Gastrocnemius medialis (tissue), 4 donors: ENCODE measurements at regions not wholly inside any gene's neighbourhood (a gene's known extent, or its start where the extent isn't known, plus 50 kb on each side); places are given as distances from the start of the nearest gene placed in this dataset.

Experiments used
- ATAC-seq, 2 donors: fragments of 150-250 bp; one replicate each; pipeline ENCODE4 v1.9.1; 2016
- DNase-seq, 2 donors: peaks; one replicate each; pipeline ENCODE4 v3.0.0-alpha.2; 2019
- H3K27ac ChIP-seq, 4 donors: fragments of 200-600 bp; sonication (generic); 1 replicate in 1 of 4; 2 replicates in 3 of 4; pipeline ENCODE4 v1.5.1; 2016 to 2018; ENCODE audit warnings: mild to moderate bottlenecking in 2 of 4, moderate library complexity in 1 of 4
- H3K27me3 ChIP-seq, 3 donors: fragments of 200-600 bp; sonication (generic) in 2 of 3; 1 replicate in 1 of 3; 2 replicates in 2 of 3; pipeline versions ENCODE4 v1.5.1 to v1.6.0; 2016 to 2019; ENCODE audit warnings: mild to moderate bottlenecking in 1 of 3, moderate library complexity in 1 of 3
- H3K36me3 ChIP-seq, 2 donors: fragments of 200-600 bp; sonication (generic) in 1 of 2; one replicate each; pipeline ENCODE4 v1.5.1; 2017 to 2018
- H3K4me1 ChIP-seq, 2 donors: fragments of 200-600 bp; sonication (generic) in 1 of 2; one replicate each; pipeline ENCODE4 v1.5.1; 2016 to 2017; ENCODE audit warnings: mild to moderate bottlenecking in 2 of 2
- H3K4me3 ChIP-seq, 4 donors: fragments of 200-600 bp; sonication (generic) in 3 of 4; 1 replicate in 1 of 4; 2 replicates in 3 of 4; pipeline ENCODE4 v1.5.1; 2016 to 2019; ENCODE audit warnings: mild to moderate bottlenecking in 2 of 4
- H3K9me3 ChIP-seq, 3 donors: fragments of 200-600 bp; sonication (generic) in 2 of 3; 1 replicate in 1 of 3; 2 replicates in 2 of 3; pipeline ENCODE4 v1.5.1; 2016 to 2019
- CTCF ChIP-seq, 5 experiments: fragments of 450-650 bp in 3 of 5; fragments of 200-600 bp in 2 of 5; sonication (generic) in 2 of 5; IDR thresholded peaks in 4 of 5; conservative IDR thresholded peaks in 1 of 5; 1 replicate in 4 of 5; 2 replicates in 1 of 5; pipeline ENCODE4 v1.5.1; 2016 to 2019; ENCODE audit warnings: antibody characterized with exemption in 5 of 5, mild to moderate bottlenecking in 3 of 5, moderate library complexity in 3 of 5
- POLR2A ChIP-seq, 2 donors: fragments of 450-650 bp; IDR thresholded peaks; one replicate each; pipeline ENCODE4 v1.6.1; 2017; ENCODE audit warnings: antibody characterized with exemption in 2 of 2, mild to moderate bottlenecking in 2 of 2, moderate library complexity in 2 of 2
- in situ Hi-C, 4 donors: fragments of 200-750 bp; cut with MboI; loops; one replicate each; pipeline versions ENCODE4 v1.15.0 to v1.8.0; 2017; ENCODE audit warnings: low sequenced_read_pairs in 4 of 4
- intact Hi-C: fragments of 100-400 bp; cut with DNase I; formaldehyde crosslinking; loops from one replicate; pipeline ENCODE4 v1.15.1; 2023; ENCODE audit warnings: low total_unique reads

GRCh38 chr2:5393474-5393873 lies 298.7 kb upstream of the SOX11 start:
- TF ChIP-seq CTCF (IDR thresholded peaks at IDR 0.05 in 4 of 5, conservative IDR thresholded peaks at IDR 0.05 in 1 of 5) (no peak), POLR2A (IDR thresholded peaks at IDR 0.05) (no peak)
- peaks cover 0 to 6% of the 10 kb centered on the region in 2 donors for H3K4me1 ChIP-seq
- no peak overlapping the region for H3K4me3 ChIP-seq
- in situ Hi-C loops, result no loop called here
- H3K27me3 ChIP-seq, result no peaks in the 10 kb centered on the region
- intact Hi-C loops, result no loop called here
- DNase-seq (no peak), ATAC-seq (no peak)
- no peak overlapping the region for H3K27ac ChIP-seq
- H3K9me3 ChIP-seq, result no peaks in the 10 kb centered on the region
- no peaks in the 10 kb centered on the region for H3K36me3 ChIP-seq

- Histone ChIP-seq H3K27ac (no peak overlapping the region), H3K9me3 (no peaks in the 10 kb centered on the region), H3K4me1 (peaks cover 0 to 6% of the 10 kb centered on the region in 2 donors), H3K27me3 (no peaks in the 10 kb centered on the region), H3K36me3 (no peaks in the 10 kb centered on the region), H3K4me3 (no peak overlapping the region)
- in situ Hi-C loops (no loop called here), intact Hi-C loops (no loop called here)
- DNase-seq (no peak), ATAC-seq (no peak)
- no peak for TF ChIP-seq POLR2A (IDR thresholded peaks at IDR 0.05)
- TF ChIP-seq CTCF (IDR thresholded peaks at IDR 0.05 in 4 of 5, conservative IDR thresholded peaks at IDR 0.05 in 1 of 5), result no peak
Observed at GRCh38 chr2:5394223-5394622, 298.0 kb upstream of the SOX11 start.

- no peaks in the 10 kb centered on the region for H3K9me3 ChIP-seq
- no peaks in the 10 kb centered on the region for H3K36me3 ChIP-seq
- ATAC-seq, result no peak
- in situ Hi-C loops (no loop called here), intact Hi-C loops (no loop called here)
- DNase-seq, result no peak
- no peaks in the 10 kb centered on the region for H3K4me1 ChIP-seq
- no peak overlapping the region for H3K27ac ChIP-seq
- no peak overlapping the region for H3K4me3 ChIP-seq
- H3K27me3 ChIP-seq, result no peaks in the 10 kb centered on the region
- TF ChIP-seq CTCF (IDR thresholded peaks at IDR 0.05 in 4 of 5, conservative IDR thresholded peaks at IDR 0.05 in 1 of 5) (no peak), POLR2A (IDR thresholded peaks at IDR 0.05) (no peak)
Observed at GRCh38 chr2:5401115-5401657, 291.0 kb upstream of the SOX11 start.

- no peaks in the 10 kb centered on the region for H3K27me3 ChIP-seq
- intact Hi-C loops, result no loop called here
- no peaks in the 10 kb centered on the region for H3K36me3 ChIP-seq
- no peaks in the 10 kb centered on the region for H3K9me3 ChIP-seq
- ATAC-seq (no peak), DNase-seq (no peak)
- H3K27ac ChIP-seq, result no peak overlapping the region
- H3K4me1 ChIP-seq, result no peaks in the 10 kb centered on the region
- TF ChIP-seq POLR2A (IDR thresholded peaks at IDR 0.05) (no peak), CTCF (IDR thresholded peaks at IDR 0.05 in 4 of 5, conservative IDR thresholded peaks at IDR 0.05 in 1 of 5) (no peak)
- no peak overlapping the region for H3K4me3 ChIP-seq
- in situ Hi-C loops, result no loop called here
Observed at GRCh38 chr2:5403392-5403791, 288.8 kb upstream of the SOX11 start.

- Histone ChIP-seq H3K4me3 (no peak overlapping the region), H3K4me1 (no peaks in the 10 kb centered on the region), H3K27ac (no peak overlapping the region), H3K9me3 (no peaks in the 10 kb centered on the region), H3K27me3 (no peaks in the 10 kb centered on the region), H3K36me3 (no peaks in the 10 kb centered on the region)
- in situ Hi-C loops, result no loop called here
- no peak for ATAC-seq
- no peak for DNase-seq
- intact Hi-C loops, result no loop called here
- no peak for TF ChIP-seq CTCF (IDR thresholded peaks at IDR 0.05 in 4 of 5, conservative IDR thresholded peaks at IDR 0.05 in 1 of 5)
- no peak for TF ChIP-seq POLR2A (IDR thresholded peaks at IDR 0.05)
Observed at GRCh38 chr2:5409898-5410381, 282.2 kb upstream of the SOX11 start.
